Mesothelial cell of epicardium (in vitro differentiated cells): ENCODE measurements at regions not wholly inside any gene's neighbourhood (a gene's known extent, or its start where the extent isn't known, plus 50 kb on each side); places are given as distances from the start of the nearest gene placed in this dataset.

Experiments
- DNase-seq, 2 experiments: peaks; one replicate each; pipeline ENCODE4 v3.0.0; 2021; ENCODE audit warnings: low spot score in 2 of 2; ENCODE audit not compliant: unreplicated experiment in 2 of 2
- H3K27ac Mint-ChIP-seq: 2 replicates; pipeline ENCODE4 v1.8.0; 2021; ENCODE audit warnings: mixed read lengths
- H3K27me3 Mint-ChIP-seq: 2 replicates; pipeline ENCODE4 v1.8.0; 2021; ENCODE audit warnings: low read depth, mixed read lengths
- H3K36me3 Mint-ChIP-seq: 2 replicates; pipeline ENCODE4 v1.8.0; 2021; ENCODE audit warnings: mixed read lengths
- H3K4me1 Mint-ChIP-seq: 2 replicates; pipeline ENCODE4 v1.8.0; 2021; ENCODE audit warnings: mixed read lengths
- H3K4me3 Mint-ChIP-seq: 2 replicates; pipeline ENCODE4 v1.8.0; 2021; ENCODE audit warnings: mild to moderate bottlenecking, moderate library complexity, mixed read lengths
- H3K9me3 Mint-ChIP-seq: 2 replicates; pipeline ENCODE4 v1.8.0; 2021; ENCODE audit warnings: mixed read lengths
- CTCF ChIP-seq: fragments of 200-600 bp; sonication (generic); IDR thresholded peaks from one replicate; pipeline ENCODE4 v1.5.0; 2021; ENCODE audit warnings: antibody characterized with exemption; ENCODE audit not compliant: unreplicated experiment

GRCh38 chr12:68406134-68406576 lies 74.0 kb upstream of the MDM1 start:
- Mint-ChIP-seq H3K27ac (peak overlapping the region; percentile 26), H3K4me3 (no peak overlapping the region), H3K27me3 (no peaks in the 10 kb centered on the region), H3K36me3 (no peaks in the 10 kb centered on the region), H3K9me3 (no peaks in the 10 kb centered on the region), H3K4me1 (peaks cover 13% of the 10 kb centered on the region)
- peak; percentile 13 for TF ChIP-seq CTCF
- peak in 1 of 2 experiments; percentile 42 for DNase-seq

GRCh38 chr12:68406911-68407310 lies 74.7 kb upstream of the MDM1 start:
- Mint-ChIP-seq H3K9me3 (no peaks in the 10 kb centered on the region), H3K4me3 (no peak overlapping the region), H3K4me1 (peaks cover 13% of the 10 kb centered on the region), H3K36me3 (no peaks in the 10 kb centered on the region), H3K27me3 (no peaks in the 10 kb centered on the region), H3K27ac (no peak overlapping the region)
- no peak for TF ChIP-seq CTCF
- DNase-seq: no peak

- Mint-ChIP-seq H3K9me3 (no peaks in the 10 kb centered on the region), H3K27ac (no peak overlapping the region), H3K4me3 (no peak overlapping the region), H3K4me1 (peaks cover 10% of the 10 kb centered on the region), H3K27me3 (no peaks in the 10 kb centered on the region), H3K36me3 (no peaks in the 10 kb centered on the region)
- no peak for DNase-seq
- TF ChIP-seq CTCF: no peak
Observed at GRCh38 chr12:68410018-68410660, 78.0 kb upstream of the MDM1 start.

- H3K9me3 Mint-ChIP-seq: no peaks in the 10 kb centered on the region
- DNase-seq: no peak
- no peak overlapping the region for H3K4me3 Mint-ChIP-seq
- H3K36me3 Mint-ChIP-seq: no peaks in the 10 kb centered on the region
- H3K27ac Mint-ChIP-seq: no peak overlapping the region
- peaks cover under 1% of the 10 kb centered on the region for H3K4me1 Mint-ChIP-seq
- no peaks in the 10 kb centered on the region for H3K27me3 Mint-ChIP-seq
- no peak for TF ChIP-seq CTCF
Observed at GRCh38 chr12:68411371-68411770, 79.2 kb upstream of the MDM1 start.

GRCh38 chr12:68414988-68415387 lies 82.8 kb upstream of the MDM1 start:
- DNase-seq: no peak
- Mint-ChIP-seq H3K4me1 (no peaks in the 10 kb centered on the region), H3K27me3 (no peaks in the 10 kb centered on the region), H3K27ac (no peak overlapping the region), H3K4me3 (no peak overlapping the region), H3K36me3 (no peaks in the 10 kb centered on the region), H3K9me3 (peaks cover 7% of the 10 kb centered on the region)
- no peak for TF ChIP-seq CTCF

- peaks cover 6% of the 10 kb centered on the region for H3K4me1 Mint-ChIP-seq
- H3K4me3 Mint-ChIP-seq: no peak overlapping the region
- no peak for TF ChIP-seq CTCF
- no peaks in the 10 kb centered on the region for H3K27me3 Mint-ChIP-seq
- no peak for DNase-seq
- no peaks in the 10 kb centered on the region for H3K36me3 Mint-ChIP-seq
- H3K27ac Mint-ChIP-seq: no peak overlapping the region
- H3K9me3 Mint-ChIP-seq: peaks cover 7% of the 10 kb centered on the region
Observed at GRCh38 chr12:68416350-68416749, 84.2 kb upstream of the MDM1 start.
